ENCODE measurements at regions not wholly inside any gene's neighbourhood (a gene's known extent, or its start where the extent isn't known, plus 50 kb on each side); places are given as distances from the start of the nearest gene placed in this dataset.

- H2AFZ ChIP-seq (ENCODE audit: insufficient read depth, low read depth, low read length, poor library complexity, severe bottlenecking) = no peak overlapping the region
These were observed 723.0 kb upstream of the BCHE start for GRCh38 chr3:166560253-166560652.

GRCh38 chr3:166556955-166557354 is 719.7 kb upstream of the BCHE start:
- H3K9me3 ChIP-seq (replicated peaks in 1 of 2; ENCODE audit: control insufficient read depth in 1 of 2, insufficient read depth in 1 of 2, low read length in 2 of 2) = peaks cover 0 to 13% of the 10 kb centered on the region in 2 donors
- H3K4me1 Mint-ChIP-seq = no peaks in the 10 kb centered on the region
- H3K27me3 Mint-ChIP-seq (ENCODE audit: low read depth in 3 of 3) = no peaks in the 10 kb centered on the region
- no peak overlapping the region for H3K27ac Mint-ChIP-seq
- no peak overlapping the region for H3K4me3 ChIP-seq (replicated peaks in 1 of 3; ENCODE audit: low read depth in 2 of 3, low read length in 3 of 3)
- no peaks in the 10 kb centered on the region for H4K20me1 ChIP-seq (ENCODE audit: insufficient read depth, low read length)
- H3K4me2 ChIP-seq (replicated peaks; ENCODE audit: extremely low read depth, low read length, poor library complexity, severe bottlenecking) = no peak overlapping the region
- no peaks in the 10 kb centered on the region for H3K79me2 ChIP-seq (ENCODE audit: insufficient read depth, low read length)
- H2AFZ ChIP-seq (ENCODE audit: insufficient read depth, low read depth, low read length, poor library complexity, severe bottlenecking) = no peak overlapping the region
- intact Hi-C loops (cut with micrococcal nuclease) = no loop called here
- peaks cover 0 to 13% (median 5%) of the 10 kb centered on the region in 7 donors for H3K9me3 Mint-ChIP-seq
- DNase-seq = no peak
- H3K27me3 ChIP-seq (ENCODE audit: control insufficient read depth in 2 of 2, insufficient read depth in 2 of 2, low read length in 2 of 2) = no peaks in the 10 kb centered on the region
- no peak overlapping the region for H3K27ac ChIP-seq (ENCODE audit: low read depth in 1 of 2, low read length in 2 of 2)
- H3K9ac ChIP-seq (ENCODE audit: insufficient read depth, low read length, poor library complexity, severe bottlenecking) = no peak overlapping the region
- no peak for TF ChIP-seq CTCF (IDR thresholded peaks at IDR 0.05)
- no peaks in the 10 kb centered on the region for H3K36me3 ChIP-seq (replicated peaks in 1 of 2; ENCODE audit: control insufficient read depth in 1 of 2, insufficient read depth in 2 of 2, low read length in 2 of 2)
- H3K4me3 Mint-ChIP-seq = no peak overlapping the region
- no peaks in the 10 kb centered on the region for H3K36me3 Mint-ChIP-seq
- WGBS (ENCODE audit: insufficient coverage) = no CpG with 5 or more reads among the region's 3 CpGs
- H3K4me1 ChIP-seq (ENCODE audit: control insufficient read depth in 1 of 2, insufficient read depth in 2 of 2, low read length in 2 of 2) = no peaks in the 10 kb centered on the region

More at GRCh38 chr3:166560253-166560652, 723.0 kb upstream of the BCHE start:
- peaks cover 0 to 13% of the 10 kb centered on the region in 2 donors for H3K9me3 ChIP-seq (replicated peaks in 1 of 2; ENCODE audit: control insufficient read depth in 1 of 2, insufficient read depth in 1 of 2, low read length in 2 of 2)
- H3K4me1 Mint-ChIP-seq = no peaks in the 10 kb centered on the region
- no peak for DNase-seq
- no peaks in the 10 kb centered on the region for H3K4me1 ChIP-seq (ENCODE audit: control insufficient read depth in 1 of 2, insufficient read depth in 2 of 2, low read length in 2 of 2)
- H3K27me3 ChIP-seq (ENCODE audit: control insufficient read depth in 2 of 2, insufficient read depth in 2 of 2, low read length in 2 of 2) = no peaks in the 10 kb centered on the region
- no peak overlapping the region for H3K4me2 ChIP-seq (replicated peaks; ENCODE audit: extremely low read depth, low read length, poor library complexity, severe bottlenecking)
- no peaks in the 10 kb centered on the region for H3K79me2 ChIP-seq (ENCODE audit: insufficient read depth, low read length)
- TF ChIP-seq CTCF (IDR thresholded peaks at IDR 0.05) = no peak
- no peak overlapping the region for H3K27ac ChIP-seq (ENCODE audit: low read depth in 1 of 2, low read length in 2 of 2)
- H3K9me3 Mint-ChIP-seq = peaks cover 0 to 12% (median 5%) of the 10 kb centered on the region in 7 donors
- 89% methylated on average over 5 of the region's 7 CpGs for WGBS (ENCODE audit: insufficient coverage)
- H3K4me3 ChIP-seq (replicated peaks in 1 of 3; ENCODE audit: low read depth in 2 of 3, low read length in 3 of 3) = no peak overlapping the region
- intact Hi-C loops (cut with micrococcal nuclease) = no loop called here
- no peaks in the 10 kb centered on the region for H4K20me1 ChIP-seq (ENCODE audit: insufficient read depth, low read length)
- no peak overlapping the region for H3K4me3 Mint-ChIP-seq
- H3K36me3 Mint-ChIP-seq = no peaks in the 10 kb centered on the region
- no peaks in the 10 kb centered on the region for H3K27me3 Mint-ChIP-seq (ENCODE audit: low read depth in 3 of 3)
- no peak overlapping the region for H3K9ac ChIP-seq (ENCODE audit: insufficient read depth, low read length, poor library complexity, severe bottlenecking)
- no peaks in the 10 kb centered on the region for H3K36me3 ChIP-seq (replicated peaks in 1 of 2; ENCODE audit: control insufficient read depth in 1 of 2, insufficient read depth in 2 of 2, low read length in 2 of 2)
- no peak overlapping the region for H3K27ac Mint-ChIP-seq

All from CD14-positive monocyte (primary cell).